ENCODE measurements at regions not wholly inside any gene's neighbourhood (a gene's known extent, or its start where the extent isn't known, plus 50 kb on each side); places are given as distances from the start of the nearest gene placed in this dataset.
"Not testable (repeated sequence)": the region's sequence is repeated elsewhere in the genome, so short reads cannot be mapped to it uniquely, and the experiment has no call there.

- DNase-seq = no peak
These were observed 249.2 kb downstream of the MID1IP1 start for GRCh38 chrX:39050427-39050826.

GRCh38 chrX:39052751-39053150, 251.5 kb downstream of the MID1IP1 start:
- DNase-seq = no peak

- DNase-seq = no peak
These were observed 257.5 kb downstream of the MID1IP1 start for GRCh38 chrX:39058724-39059123.

- no peak for DNase-seq
These were observed 258.6 kb downstream of the MID1IP1 start for GRCh38 chrX:39059866-39060265.

- DNase-seq = no peak
These were observed 261.8 kb downstream of the MID1IP1 start for GRCh38 chrX:39063037-39063436.

- no peak for DNase-seq
These were observed 262.4 kb downstream of the MID1IP1 start for GRCh38 chrX:39063702-39064101.

GRCh38 chrX:39065051-39065871, 264.0 kb downstream of the MID1IP1 start:
- peak; percentile 27 for DNase-seq

GRCh38 chrX:39067866-39068265, 266.6 kb downstream of the MID1IP1 start:
- no peak for DNase-seq

GRCh38 chrX:39068634-39069033, 267.4 kb downstream of the MID1IP1 start:
- DNase-seq = not testable (repeated sequence)

GRCh38 chrX:39070009-39070408, 268.8 kb downstream of the MID1IP1 start:
- no peak for DNase-seq

- DNase-seq = no peak
These were observed 271.9 kb downstream of the MID1IP1 start for GRCh38 chrX:39073131-39073530.

GRCh38 chrX:39096599-39096998, 295.3 kb downstream of the MID1IP1 start:
- no peak for DNase-seq

GRCh38 chrX:39104745-39105144, 303.5 kb downstream of the MID1IP1 start:
- DNase-seq = no peak

GRCh38 chrX:39112143-39112542, 310.9 kb downstream of the MID1IP1 start:
- no peak for DNase-seq

GRCh38 chrX:39115166-39115565, 313.9 kb downstream of the MID1IP1 start:
- DNase-seq = no peak

GRCh38 chrX:39117101-39117500, 315.8 kb downstream of the MID1IP1 start:
- DNase-seq = no peak

GRCh38 chrX:39121903-39122302, 320.6 kb downstream of the MID1IP1 start:
- no peak for DNase-seq

GRCh38 chrX:39125834-39126233, 324.6 kb downstream of the MID1IP1 start:
- DNase-seq = no peak

GRCh38 chrX:39133971-39134370, 332.7 kb downstream of the MID1IP1 start:
- DNase-seq = no peak

- DNase-seq = no peak
These were observed 336.2 kb downstream of the MID1IP1 start for GRCh38 chrX:39137363-39137954.

- DNase-seq = no peak
These were observed 339.3 kb downstream of the MID1IP1 start for GRCh38 chrX:39140581-39140980.

- no peak for DNase-seq
These were observed 343.1 kb downstream of the MID1IP1 start for GRCh38 chrX:39144323-39144722.

GRCh38 chrX:39144956-39145355, 343.7 kb downstream of the MID1IP1 start:
- DNase-seq = no peak

GRCh38 chrX:39145859-39146258, 344.6 kb downstream of the MID1IP1 start:
- DNase-seq = no peak

GRCh38 chrX:39149761-39150160, 348.5 kb downstream of the MID1IP1 start:
- peak; percentile 19 for DNase-seq
